GM23338 (cell line): ENCODE measurements at regions not wholly inside any gene's neighbourhood (a gene's known extent, or its start where the extent isn't known, plus 50 kb on each side); places are given as distances from the start of the nearest gene placed in this dataset.
"Not testable (repeated sequence)": the region's sequence is repeated elsewhere in the genome, so short reads cannot be mapped to it uniquely, and the experiment has no call there.

Source experiments
- CREB1 ChIP-seq: fragments of 250-450 bp; sonication (Bioruptor Pico); IDR thresholded peaks from 2 replicates; pipeline ENCODE4 v1.5.0; 2020; ENCODE audit warnings: low read depth, mild to moderate bottlenecking, moderate library complexity
- CTCF ChIP-seq, 2 experiments: fragments of 200-600 bp in 1 of 2; sonication (generic) in 1 of 2; conservative IDR thresholded peaks; 2 replicates each; pipeline versions ENCODE4 v1.5.1 to v1.6.1; 2016 to 2017; ENCODE audit warnings: antibody characterized with exemption in 2 of 2, low read depth in 2 of 2, mild to moderate bottlenecking in 2 of 2, moderate library complexity in 1 of 2
- EZH2 ChIP-seq: fragments of 200-600 bp; sonication (generic); IDR thresholded peaks from one replicate; pipeline ENCODE4 v1.8.0; 2017; ENCODE audit warnings: antibody characterized with exemption, mild to moderate bottlenecking, low read depth; ENCODE audit not compliant: unreplicated experiment
- EZH2phosphoT487 ChIP-seq: fragments of 200-600 bp; sonication (generic); IDR thresholded peaks from one replicate; pipeline ENCODE4 v1.8.1; 2018; ENCODE audit warnings: antibody characterized with exemption; ENCODE audit not compliant: unreplicated experiment
- POLR2AphosphoS5 ChIP-seq: IDR thresholded peaks from 2 replicates; pipeline ENCODE4 v1.6.1; 2016; ENCODE audit warnings: antibody characterized with exemption, low read depth
- ZNF462 ChIP-seq: fragments of 250-450 bp; sonication (Bioruptor Pico); IDR thresholded peaks from 2 replicates; pipeline ENCODE4 v1.5.0; 2020; ENCODE audit warnings: mild to moderate bottlenecking, moderate library complexity
- TF ChIP-seq, protein P1 (sequence below): IDR thresholded peaks from one replicate; pipeline ENCODE4 v1.6.1; 2018; ENCODE audit warnings: antibody characterized with exemption; ENCODE audit not compliant: unreplicated experiment
- TF ChIP-seq, protein P2 (sequence below): IDR thresholded peaks from 2 replicates; pipeline ENCODE4 v1.6.1; 2016; ENCODE audit warnings: antibody characterized with exemption

GRCh38 chr7:32759859-32760258, 131.7 kb downstream of the KBTBD2 start:
- TF ChIP-seq CTCF (conservative IDR thresholded peaks at IDR 0.05; ENCODE audit: low read depth in 2 of 2); EZH2; EZH2phosphoT487; CREB1; ZNF462 (CRISPR knock-in tag); POLR2AphosphoS5: not testable (repeated sequence)
- TF ChIP-seq, protein P1, sequence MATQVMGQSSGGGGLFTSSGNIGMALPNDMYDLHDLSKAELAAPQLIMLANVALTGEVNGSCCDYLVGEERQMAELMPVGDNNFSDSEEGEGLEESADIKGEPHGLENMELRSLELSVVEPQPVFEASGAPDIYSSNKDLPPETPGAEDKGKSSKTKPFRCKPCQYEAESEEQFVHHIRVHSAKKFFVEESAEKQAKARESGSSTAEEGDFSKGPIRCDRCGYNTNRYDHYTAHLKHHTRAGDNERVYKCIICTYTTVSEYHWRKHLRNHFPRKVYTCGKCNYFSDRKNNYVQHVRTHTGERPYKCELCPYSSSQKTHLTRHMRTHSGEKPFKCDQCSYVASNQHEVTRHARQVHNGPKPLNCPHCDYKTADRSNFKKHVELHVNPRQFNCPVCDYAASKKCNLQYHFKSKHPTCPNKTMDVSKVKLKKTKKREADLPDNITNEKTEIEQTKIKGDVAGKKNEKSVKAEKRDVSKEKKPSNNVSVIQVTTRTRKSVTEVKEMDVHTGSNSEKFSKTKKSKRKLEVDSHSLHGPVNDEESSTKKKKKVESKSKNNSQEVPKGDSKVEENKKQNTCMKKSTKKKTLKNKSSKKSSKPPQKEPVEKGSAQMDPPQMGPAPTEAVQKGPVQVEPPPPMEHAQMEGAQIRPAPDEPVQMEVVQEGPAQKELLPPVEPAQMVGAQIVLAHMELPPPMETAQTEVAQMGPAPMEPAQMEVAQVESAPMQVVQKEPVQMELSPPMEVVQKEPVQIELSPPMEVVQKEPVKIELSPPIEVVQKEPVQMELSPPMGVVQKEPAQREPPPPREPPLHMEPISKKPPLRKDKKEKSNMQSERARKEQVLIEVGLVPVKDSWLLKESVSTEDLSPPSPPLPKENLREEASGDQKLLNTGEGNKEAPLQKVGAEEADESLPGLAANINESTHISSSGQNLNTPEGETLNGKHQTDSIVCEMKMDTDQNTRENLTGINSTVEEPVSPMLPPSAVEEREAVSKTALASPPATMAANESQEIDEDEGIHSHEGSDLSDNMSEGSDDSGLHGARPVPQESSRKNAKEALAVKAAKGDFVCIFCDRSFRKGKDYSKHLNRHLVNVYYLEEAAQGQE: not testable (repeated sequence)
- TF ChIP-seq, protein P2, sequence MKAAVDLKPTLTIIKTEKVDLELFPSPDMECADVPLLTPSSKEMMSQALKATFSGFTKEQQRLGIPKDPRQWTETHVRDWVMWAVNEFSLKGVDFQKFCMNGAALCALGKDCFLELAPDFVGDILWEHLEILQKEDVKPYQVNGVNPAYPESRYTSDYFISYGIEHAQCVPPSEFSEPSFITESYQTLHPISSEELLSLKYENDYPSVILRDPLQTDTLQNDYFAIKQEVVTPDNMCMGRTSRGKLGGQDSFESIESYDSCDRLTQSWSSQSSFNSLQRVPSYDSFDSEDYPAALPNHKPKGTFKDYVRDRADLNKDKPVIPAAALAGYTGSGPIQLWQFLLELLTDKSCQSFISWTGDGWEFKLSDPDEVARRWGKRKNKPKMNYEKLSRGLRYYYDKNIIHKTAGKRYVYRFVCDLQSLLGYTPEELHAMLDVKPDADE: not testable (repeated sequence)
